ENCODE measurements at regions not wholly inside any gene's neighbourhood (a gene's known extent, or its start where the extent isn't known, plus 50 kb on each side); places are given as distances from the start of the nearest gene placed in this dataset.

- no peak for TF ChIP-seq CTCF (IDR thresholded peaks at IDR 0.05; ENCODE audit: extremely low read depth, missing control alignments)
- peak; percentile 23 for DNase-seq (ENCODE audit: low spot score)
These were observed 177.3 kb upstream of the NUDT4 start for GRCh38 chr12:93200291-93200917.

GRCh38 chr12:93201990-93202389 lies 175.7 kb upstream of the NUDT4 start:
- DNase-seq (ENCODE audit: low spot score) = no peak
- no peak for TF ChIP-seq CTCF (IDR thresholded peaks at IDR 0.05; ENCODE audit: extremely low read depth, missing control alignments)

- TF ChIP-seq CTCF (IDR thresholded peaks at IDR 0.05; ENCODE audit: extremely low read depth, missing control alignments) = no peak
- DNase-seq (ENCODE audit: low spot score) = no peak
These were observed 175.0 kb upstream of the NUDT4 start for GRCh38 chr12:93202688-93203087.

- DNase-seq (ENCODE audit: low spot score) = no peak
- TF ChIP-seq CTCF (IDR thresholded peaks at IDR 0.05; ENCODE audit: extremely low read depth, missing control alignments) = no peak
These were observed 174.4 kb upstream of the NUDT4 start for GRCh38 chr12:93203361-93203760.

GRCh38 chr12:93204896-93205295 lies 172.8 kb upstream of the NUDT4 start:
- DNase-seq (ENCODE audit: low spot score) = no peak

GRCh38 chr12:93205361-93205760 lies 172.4 kb upstream of the NUDT4 start:
- DNase-seq (ENCODE audit: low spot score) = no peak
- no peak for TF ChIP-seq CTCF (IDR thresholded peaks at IDR 0.05; ENCODE audit: extremely low read depth, missing control alignments)

More at GRCh38 chr12:93204896-93205295, 172.8 kb upstream of the NUDT4 start:
- no peak for TF ChIP-seq CTCF (IDR thresholded peaks at IDR 0.05; ENCODE audit: extremely low read depth, missing control alignments)

- no peak for DNase-seq (ENCODE audit: low spot score)
- TF ChIP-seq CTCF (IDR thresholded peaks at IDR 0.05; ENCODE audit: extremely low read depth, missing control alignments) = no peak
These were observed 169.7 kb upstream of the NUDT4 start for GRCh38 chr12:93208011-93208410.

Measured in GM20000 (cell line).